DOHH2 (cell line): ENCODE measurements at regions not wholly inside any gene's neighbourhood (a gene's known extent, or its start where the extent isn't known, plus 50 kb on each side); places are given as distances from the start of the nearest gene placed in this dataset.

Source experiments
- H3F3A ChIP-seq: fragments of 200-600 bp; sonication (generic), shearing (Covaris generic); 2 replicates; pipeline ENCODE4 v1.6.0; 2016; ENCODE audit warnings: antibody characterized with exemption, mild to moderate bottlenecking; ENCODE audit not compliant: control insufficient read depth, insufficient read depth
- H3K27ac ChIP-seq: fragments of 200-600 bp; sonication (generic); 2 replicates; pipeline ENCODE4 v1.5.1; 2014; ENCODE audit warnings: low read depth, mild to moderate bottlenecking, low read length, moderate library complexity
- H3K27me3 ChIP-seq: fragments of 200-600 bp; sonication (generic); 2 replicates; pipeline ENCODE4 v1.6.1; 2014; ENCODE audit warnings: mild to moderate bottlenecking, low read length, mixed read lengths; ENCODE audit not compliant: control insufficient read depth
- H3K36me3 ChIP-seq: fragments of 200-600 bp; sonication (generic); 2 replicates; pipeline ENCODE4 v1.6.1; 2014; ENCODE audit warnings: mild to moderate bottlenecking, low read length, moderate library complexity, mixed read lengths; ENCODE audit not compliant: control insufficient read depth
- H3K4me1 ChIP-seq: fragments of 200-600 bp; sonication (generic); 2 replicates; pipeline ENCODE4 v1.6.1; 2014; ENCODE audit warnings: mild to moderate bottlenecking, low read length, mixed read lengths; ENCODE audit not compliant: control insufficient read depth
- H3K4me2 ChIP-seq: fragments of 200-600 bp; sonication (generic); 2 replicates; pipeline ENCODE4 v1.6.0; 2014; ENCODE audit warnings: mild to moderate bottlenecking, low read length, moderate library complexity
- H3K4me3 ChIP-seq: fragments of 200-600 bp; sonication (generic); 2 replicates; pipeline ENCODE4 v1.5.1; 2014; ENCODE audit warnings: mild to moderate bottlenecking, low read length, mixed read lengths
- H3K79me2 ChIP-seq: fragments of 200-600 bp; sonication (generic); 2 replicates; pipeline ENCODE4 v1.6.1; 2014; ENCODE audit warnings: mild to moderate bottlenecking, low read length, mixed read lengths; ENCODE audit not compliant: control insufficient read depth
- H3K9me2 ChIP-seq: fragments of 200-600 bp; sonication (generic); replicated peaks from 2 replicates; pipeline ENCODE4 v1.6.1; 2014; ENCODE audit warnings: mild to moderate bottlenecking, low read length, mixed read lengths; ENCODE audit not compliant: control insufficient read depth
- H3K9me3 ChIP-seq: fragments of 200-600 bp; sonication (generic); 2 replicates; pipeline ENCODE4 v1.6.1; 2014; ENCODE audit warnings: antibody characterized with exemption, low read length, mixed read lengths; ENCODE audit not compliant: control insufficient read depth, insufficient read depth
- H4K20me1 ChIP-seq: fragments of 200-600 bp; sonication (generic); 2 replicates; pipeline ENCODE4 v1.6.0; 2014; ENCODE audit warnings: low read depth, mild to moderate bottlenecking, antibody characterized with exemption, low read length, moderate library complexity; ENCODE audit not compliant: control insufficient read depth, insufficient read depth
- EZH2phosphoT487 ChIP-seq: fragments of 200-600 bp; sonication (generic); IDR thresholded peaks from 2 replicates; pipeline ENCODE4 v1.6.1; 2017; ENCODE audit warnings: borderline replicate concordance, mild to moderate bottlenecking, antibody characterized with exemption, low read length, moderate library complexity, mixed read lengths
- TF ChIP-seq, protein P1 (sequence below): fragments of 200-600 bp; sonication (generic); IDR thresholded peaks from one replicate; pipeline ENCODE4 v1.5.1; 2014; ENCODE audit warnings: antibody characterized with exemption, mild to moderate bottlenecking, low read depth, low read length; ENCODE audit not compliant: poor library complexity, severe bottlenecking

DNA sequence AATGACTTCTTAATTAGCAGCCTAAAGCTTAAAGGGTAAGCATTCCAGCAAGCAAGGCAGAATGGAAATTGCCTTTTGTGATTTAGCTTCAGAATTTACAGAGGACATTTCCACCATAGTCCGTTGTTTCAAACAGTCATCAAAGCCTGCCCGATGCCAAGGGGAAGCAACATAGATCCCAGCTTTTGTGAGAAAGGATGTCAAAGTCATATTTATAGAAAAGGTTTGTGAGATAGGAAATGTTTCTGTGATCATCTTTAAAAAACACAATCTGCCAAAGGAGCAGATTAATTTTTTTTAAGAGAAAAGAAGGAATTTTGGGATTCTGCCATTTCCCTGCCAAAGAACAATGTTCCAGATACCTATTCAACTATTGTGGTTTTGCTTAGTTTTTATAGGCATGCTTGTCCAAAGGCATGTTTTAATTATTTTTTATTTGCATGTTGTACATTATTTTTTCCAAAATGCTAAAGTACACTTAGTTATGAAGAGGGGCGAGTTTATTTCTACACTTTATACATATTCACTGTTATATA lies 346.9 kb downstream of the ZNF608 start:
- Histone ChIP-seq H3K4me2 (no peak overlapping the region), H4K20me1 (no peaks in the 10 kb centered on the region), H3K79me2 (no peaks in the 10 kb centered on the region), H3K4me3 (no peak overlapping the region), H3K9me3 (no peaks in the 10 kb centered on the region), H3K36me3 (no peaks in the 10 kb centered on the region), H3K27ac (no peak overlapping the region), H3F3A (no peaks in the 10 kb centered on the region), H3K27me3 (no peaks in the 10 kb centered on the region), H3K4me1 (peaks cover 24% of the 10 kb centered on the region), H3K9me2 (no peaks in the 10 kb centered on the region)
- no peak for TF ChIP-seq EZH2phosphoT487
- TF ChIP-seq, protein P1, sequence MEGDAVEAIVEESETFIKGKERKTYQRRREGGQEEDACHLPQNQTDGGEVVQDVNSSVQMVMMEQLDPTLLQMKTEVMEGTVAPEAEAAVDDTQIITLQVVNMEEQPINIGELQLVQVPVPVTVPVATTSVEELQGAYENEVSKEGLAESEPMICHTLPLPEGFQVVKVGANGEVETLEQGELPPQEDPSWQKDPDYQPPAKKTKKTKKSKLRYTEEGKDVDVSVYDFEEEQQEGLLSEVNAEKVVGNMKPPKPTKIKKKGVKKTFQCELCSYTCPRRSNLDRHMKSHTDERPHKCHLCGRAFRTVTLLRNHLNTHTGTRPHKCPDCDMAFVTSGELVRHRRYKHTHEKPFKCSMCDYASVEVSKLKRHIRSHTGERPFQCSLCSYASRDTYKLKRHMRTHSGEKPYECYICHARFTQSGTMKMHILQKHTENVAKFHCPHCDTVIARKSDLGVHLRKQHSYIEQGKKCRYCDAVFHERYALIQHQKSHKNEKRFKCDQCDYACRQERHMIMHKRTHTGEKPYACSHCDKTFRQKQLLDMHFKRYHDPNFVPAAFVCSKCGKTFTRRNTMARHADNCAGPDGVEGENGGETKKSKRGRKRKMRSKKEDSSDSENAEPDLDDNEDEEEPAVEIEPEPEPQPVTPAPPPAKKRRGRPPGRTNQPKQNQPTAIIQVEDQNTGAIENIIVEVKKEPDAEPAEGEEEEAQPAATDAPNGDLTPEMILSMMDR, result no peak

DNA sequence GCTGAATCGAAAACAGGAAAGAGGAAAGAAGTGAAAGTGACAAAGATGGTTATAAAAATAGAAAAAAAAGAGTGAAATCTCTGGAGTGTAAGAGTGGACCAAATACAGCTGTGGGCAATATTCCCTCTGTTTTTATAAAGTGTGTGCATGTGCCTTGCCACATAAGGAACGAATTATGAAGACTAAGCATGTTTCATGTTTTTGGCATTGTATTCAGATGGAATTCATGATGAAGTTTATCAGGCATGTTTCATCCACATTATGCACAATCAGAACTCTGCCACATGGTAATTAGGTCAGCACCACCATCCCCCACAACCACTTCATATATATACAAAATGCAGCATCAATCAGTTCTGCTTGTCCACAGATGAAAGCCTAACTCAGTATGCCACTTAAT lies 348.0 kb downstream of the ZNF608 start:
- peaks cover 20% of the 10 kb centered on the region for H3K4me1 ChIP-seq
- H3K9me3 ChIP-seq, result no peaks in the 10 kb centered on the region
- peak overlapping the region; percentile 33 for H3K4me2 ChIP-seq
- H3K27ac ChIP-seq, result no peak overlapping the region
- TF ChIP-seq EZH2phosphoT487, result no peak
- TF ChIP-seq, protein P1, result no peak
- no peaks in the 10 kb centered on the region for H3F3A ChIP-seq
- H3K9me2 ChIP-seq, result no peaks in the 10 kb centered on the region
- no peaks in the 10 kb centered on the region for H3K36me3 ChIP-seq
- no peaks in the 10 kb centered on the region for H4K20me1 ChIP-seq
- no peaks in the 10 kb centered on the region for H3K27me3 ChIP-seq
- no peaks in the 10 kb centered on the region for H3K79me2 ChIP-seq
- H3K4me3 ChIP-seq, result 0 out of 2 replicates have a peak overlapping the region, but pooled peaks have one; percentile 3

DNA sequence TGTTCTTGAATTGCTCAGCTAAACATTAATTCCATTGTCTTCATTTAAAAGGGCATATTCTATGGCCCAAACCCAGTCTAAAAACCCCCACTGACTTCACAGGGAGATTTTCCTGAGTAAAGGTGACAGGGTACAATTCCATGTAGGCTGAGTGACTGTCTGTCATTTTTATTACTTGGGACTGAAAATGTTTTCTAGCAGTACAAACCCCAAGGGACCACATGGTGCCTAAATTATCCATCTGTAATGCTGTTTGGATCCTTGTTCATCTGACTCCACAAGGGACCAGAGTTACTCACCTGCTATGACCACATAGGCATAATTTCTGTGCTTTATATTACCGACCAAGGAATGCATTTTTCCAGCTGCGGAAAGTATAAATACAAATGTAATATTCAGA lies 349.1 kb downstream of the ZNF608 start:
- Histone ChIP-seq H3K27ac (no peak overlapping the region), H3K27me3 (no peaks in the 10 kb centered on the region), H3K4me1 (peaks cover 20% of the 10 kb centered on the region), H3K4me3 (no peak overlapping the region), H3K79me2 (no peaks in the 10 kb centered on the region), H3K36me3 (no peaks in the 10 kb centered on the region), H3K4me2 (no peak overlapping the region), H3K9me2 (no peaks in the 10 kb centered on the region), H3F3A (no peaks in the 10 kb centered on the region), H3K9me3 (no peaks in the 10 kb centered on the region), H4K20me1 (no peaks in the 10 kb centered on the region)
- no peak for TF ChIP-seq EZH2phosphoT487
- TF ChIP-seq, protein P1, result no peak
